Ovary (tissue), 7 donors: ENCODE measurements at regions not wholly inside any gene's neighbourhood (a gene's known extent, or its start where the extent isn't known, plus 50 kb on each side); places are given as distances from the start of the nearest gene placed in this dataset.
"Not testable (repeated sequence)": the region's sequence is repeated elsewhere in the genome, so short reads cannot be mapped to it uniquely, and the experiment has no call there.

Source experiments
- DNase-seq, 5 donors: peaks; one replicate each; pipeline ENCODE4 v3.0.0-alpha.2; 2019 to 2020
- H3K27ac ChIP-seq, 2 donors: fragments of 200-600 bp; one replicate each; pipeline versions ENCODE4 v1.5.1 to v1.8.0; 2019 to 2022
- H3K27me3 ChIP-seq: fragments of 200-600 bp; one replicate; pipeline ENCODE4 v1.8.0; 2022
- H3K36me3 ChIP-seq: fragments of 200-600 bp; sonication (generic); one replicate; pipeline ENCODE4 v1.5.1; 2019
- H3K4me1 ChIP-seq: one replicate; pipeline ENCODE4 v1.8.1; 2013; ENCODE audit warnings: mild to moderate bottlenecking, moderate library complexity; ENCODE audit not compliant: insufficient read depth
- H3K4me3 ChIP-seq: fragments of 200-600 bp; sonication (generic); one replicate; pipeline ENCODE4 v1.5.1; 2017
- H3K9me3 ChIP-seq, 2 donors: fragments of 200-600 bp in 1 of 2; sonication (generic) in 1 of 2; one replicate each; pipeline versions ENCODE4 v1.5.1 to v1.8.1; 2013 to 2019; ENCODE audit warnings: mild to moderate bottlenecking in 1 of 2, moderate library complexity in 1 of 2
- EP300 ChIP-seq: sonication (generic); formaldehyde crosslinking; IDR thresholded peaks from one replicate; pipeline ENCODE4 v1.6.1; 2017; ENCODE audit warnings: antibody characterized with exemption
- POLR2A ChIP-seq: fragments of 450-650 bp; IDR thresholded peaks from one replicate; pipeline ENCODE4 v1.6.1; 2017; ENCODE audit warnings: antibody characterized with exemption, mild to moderate bottlenecking, moderate library complexity
- WGBS, 3 donors: extraction: QIAGEN DNeasy Blood & Tissue Kit in 1 of 3; methylation state at CpG; one replicate each; pipeline versions ENCODE4 v1.1.5 to v1.1.7; 2013 to 2017; 5-methylcytosine and 5-hydroxymethylcytosine counted together
- intact Hi-C, 4 donors: fragments of 100-400 bp; cut with DNase I; formaldehyde crosslinking; loops; one replicate each; pipeline versions ENCODE4 v1.11.0 to v1.15.1; 2022 to 2023
- TF ChIP-seq, protein P1 (sequence below), 3 donors: fragments of 450-650 bp in 2 of 3; fragments of 200-600 bp in 1 of 3; IDR thresholded peaks; one replicate each; pipeline versions ENCODE4 v1.5.1 to v1.8.0; 2016 to 2022; ENCODE audit warnings: antibody characterized with exemption in 3 of 3, mild to moderate bottlenecking in 1 of 3
- donor health status: DM: no; HTN: no; CAD: no; lungs with moderate emphysema.
- donor health status: DM: no; HTN: no; CAD: no.
- donor health status: Bipolar disorder and iron deficiency.
- donor health status: DM: no; HTN: no; CAD: no.
- donor health status: DM: yes; HTN: yes; CAD: no.

DNA sequence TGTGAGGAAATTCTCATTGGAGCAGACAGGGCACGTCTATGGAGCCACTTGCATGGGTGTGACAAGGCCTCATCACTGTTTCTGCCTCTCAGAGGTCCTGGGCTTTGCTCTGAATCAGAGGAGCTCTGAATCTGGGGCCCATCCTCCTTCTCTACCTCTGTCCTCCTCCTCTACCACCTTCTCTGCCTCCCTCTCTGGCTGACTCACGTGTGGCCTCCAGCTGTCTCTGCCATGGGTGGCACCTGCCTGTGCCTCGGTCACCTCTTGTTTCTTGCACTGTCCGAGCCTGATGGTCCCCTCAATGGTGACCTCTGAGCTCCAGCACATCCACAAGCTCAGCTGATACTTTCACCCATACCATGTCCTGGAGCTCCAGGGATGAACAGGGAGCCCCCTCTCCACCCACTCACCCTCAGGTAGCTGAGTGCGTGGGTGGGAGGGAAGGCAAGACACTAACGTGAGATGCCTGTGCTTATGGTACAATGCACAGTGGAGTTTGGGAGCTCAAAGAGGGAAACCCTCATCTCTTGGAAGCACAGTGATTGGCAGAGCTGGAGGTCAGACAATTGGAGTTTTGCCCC, 116.4 kb upstream of the CRHR1 start:
- Histone ChIP-seq H3K9me3 (no peaks in the 10 kb centered on the region), H3K36me3 (no peaks in the 10 kb centered on the region), H3K27ac (no peak overlapping the region), H3K4me1 (no peaks in the 10 kb centered on the region), H3K27me3 (no peaks in the 10 kb centered on the region), H3K4me3 (no peak overlapping the region)
- TF ChIP-seq, protein P1, sequence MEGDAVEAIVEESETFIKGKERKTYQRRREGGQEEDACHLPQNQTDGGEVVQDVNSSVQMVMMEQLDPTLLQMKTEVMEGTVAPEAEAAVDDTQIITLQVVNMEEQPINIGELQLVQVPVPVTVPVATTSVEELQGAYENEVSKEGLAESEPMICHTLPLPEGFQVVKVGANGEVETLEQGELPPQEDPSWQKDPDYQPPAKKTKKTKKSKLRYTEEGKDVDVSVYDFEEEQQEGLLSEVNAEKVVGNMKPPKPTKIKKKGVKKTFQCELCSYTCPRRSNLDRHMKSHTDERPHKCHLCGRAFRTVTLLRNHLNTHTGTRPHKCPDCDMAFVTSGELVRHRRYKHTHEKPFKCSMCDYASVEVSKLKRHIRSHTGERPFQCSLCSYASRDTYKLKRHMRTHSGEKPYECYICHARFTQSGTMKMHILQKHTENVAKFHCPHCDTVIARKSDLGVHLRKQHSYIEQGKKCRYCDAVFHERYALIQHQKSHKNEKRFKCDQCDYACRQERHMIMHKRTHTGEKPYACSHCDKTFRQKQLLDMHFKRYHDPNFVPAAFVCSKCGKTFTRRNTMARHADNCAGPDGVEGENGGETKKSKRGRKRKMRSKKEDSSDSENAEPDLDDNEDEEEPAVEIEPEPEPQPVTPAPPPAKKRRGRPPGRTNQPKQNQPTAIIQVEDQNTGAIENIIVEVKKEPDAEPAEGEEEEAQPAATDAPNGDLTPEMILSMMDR (IDR thresholded peaks at IDR 0.05) = no peak
- TF ChIP-seq EP300 = no peak
- no peak for TF ChIP-seq POLR2A
- WGBS, 3 donors = 52 to 54% (median 54%) methylated on average over 6 of the region's 6 CpGs
- DNase-seq = no peak
- intact Hi-C loops = no loop called here

DNA sequence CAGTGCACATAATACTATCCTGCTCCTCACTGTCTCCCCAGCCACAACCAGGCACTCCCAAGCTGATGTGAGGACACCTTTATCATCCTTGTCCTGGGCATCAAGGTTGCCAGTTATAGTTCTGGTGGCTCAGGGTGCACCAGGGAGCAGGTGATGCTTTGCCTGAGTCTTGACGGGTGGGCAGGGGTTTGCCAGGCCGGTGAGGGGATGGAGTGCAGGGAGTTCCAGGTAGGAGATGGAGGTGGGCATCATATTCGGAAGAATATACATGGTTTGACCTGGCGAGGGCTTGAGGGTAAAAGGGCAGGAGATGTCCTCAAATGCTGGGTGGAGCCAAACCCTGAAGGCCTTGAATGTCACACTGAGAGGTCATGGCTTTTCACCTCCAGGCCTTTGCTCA, 115.8 kb upstream of the CRHR1 start:
- no peak for TF ChIP-seq EP300
- no peak for TF ChIP-seq POLR2A
- TF ChIP-seq, protein P1 (IDR thresholded peaks at IDR 0.05) = no peak
- H3K4me1 ChIP-seq = no peaks in the 10 kb centered on the region
- H3K27me3 ChIP-seq = no peaks in the 10 kb centered on the region
- no peak for DNase-seq
- no peaks in the 10 kb centered on the region for H3K36me3 ChIP-seq
- H3K27ac ChIP-seq = no peak overlapping the region
- no peaks in the 10 kb centered on the region for H3K9me3 ChIP-seq
- H3K4me3 ChIP-seq = no peak overlapping the region
- whole genome bisulfite sequencing, 3 donors = 79 to 86% (median 80%) methylated on average over 4 of the region's 4 CpGs
- intact Hi-C loops = no loop called here

- no peak overlapping the region for H3K27ac ChIP-seq
- no peaks in the 10 kb centered on the region for H3K9me3 ChIP-seq
- no peak overlapping the region for H3K4me3 ChIP-seq
- WGBS, 3 donors = 63 to 75% (median 69%) methylated on average over 15 to 16 of the region's 16 CpGs
- H3K4me1 ChIP-seq = no peaks in the 10 kb centered on the region
- intact Hi-C loops = no loop called here
- no peak for DNase-seq
- no peaks in the 10 kb centered on the region for H3K27me3 ChIP-seq
- H3K36me3 ChIP-seq = no peaks in the 10 kb centered on the region
- no peak for TF ChIP-seq EP300
- no peak for TF ChIP-seq POLR2A
- TF ChIP-seq, protein P1 (IDR thresholded peaks at IDR 0.05) = no peak
These were observed 111.8 kb upstream of the CRHR1 start for GRCh38 chr17:45672301-45672700.

GRCh38 chr17:45672792-45673191, 111.3 kb upstream of the CRHR1 start:
- Histone ChIP-seq H3K36me3 (no peaks in the 10 kb centered on the region), H3K9me3 (no peaks in the 10 kb centered on the region), H3K4me3 (no peak overlapping the region), H3K27ac (no peak overlapping the region), H3K4me1 (no peaks in the 10 kb centered on the region), H3K27me3 (no peaks in the 10 kb centered on the region)
- WGBS, 3 donors = 79 to 89% (median 80%) methylated on average over 5 of the region's 5 CpGs
- no peak for DNase-seq
- intact Hi-C loops = no loop called here
- TF ChIP-seq POLR2A = no peak

- H3K4me3 ChIP-seq, H3K36me3 ChIP-seq, DNase-seq, H3K4me1 ChIP-seq, H3K27ac ChIP-seq, intact Hi-C loops, H3K9me3 ChIP-seq, H3K27me3 ChIP-seq: not testable (repeated sequence)
- 90 to 95% (median 91%) methylated on average over 5 of the region's 5 CpGs for WGBS, 3 donors
These were observed 110.4 kb upstream of the CRHR1 start for GRCh38 chr17:45673759-45674158.
